ENCODE measurements at regions not wholly inside any gene's neighbourhood (a gene's known extent, or its start where the extent isn't known, plus 50 kb on each side); places are given as distances from the start of the nearest gene placed in this dataset.

DNA sequence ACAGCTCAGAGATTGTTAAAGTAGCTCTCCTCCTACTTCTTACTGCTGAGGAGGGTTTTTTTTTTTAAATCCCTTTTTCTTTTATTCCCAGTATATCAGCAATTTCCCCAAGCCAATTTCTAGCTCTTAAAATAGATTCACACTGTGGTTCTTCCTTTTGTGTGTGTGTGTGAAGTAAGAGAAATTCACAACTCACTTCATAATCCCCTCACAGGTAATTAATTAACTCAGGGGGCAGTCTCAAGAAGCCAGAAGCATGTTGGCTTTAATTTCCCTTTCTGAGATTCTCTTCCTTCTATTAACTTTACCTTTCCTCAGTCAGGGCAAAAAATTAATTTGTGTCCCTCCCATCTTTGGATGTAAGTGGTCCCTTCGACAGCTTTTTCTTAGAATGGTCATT lies 71.0 kb upstream of the HMHB1 start (continued):
- TF ChIP-seq, protein P1, sequence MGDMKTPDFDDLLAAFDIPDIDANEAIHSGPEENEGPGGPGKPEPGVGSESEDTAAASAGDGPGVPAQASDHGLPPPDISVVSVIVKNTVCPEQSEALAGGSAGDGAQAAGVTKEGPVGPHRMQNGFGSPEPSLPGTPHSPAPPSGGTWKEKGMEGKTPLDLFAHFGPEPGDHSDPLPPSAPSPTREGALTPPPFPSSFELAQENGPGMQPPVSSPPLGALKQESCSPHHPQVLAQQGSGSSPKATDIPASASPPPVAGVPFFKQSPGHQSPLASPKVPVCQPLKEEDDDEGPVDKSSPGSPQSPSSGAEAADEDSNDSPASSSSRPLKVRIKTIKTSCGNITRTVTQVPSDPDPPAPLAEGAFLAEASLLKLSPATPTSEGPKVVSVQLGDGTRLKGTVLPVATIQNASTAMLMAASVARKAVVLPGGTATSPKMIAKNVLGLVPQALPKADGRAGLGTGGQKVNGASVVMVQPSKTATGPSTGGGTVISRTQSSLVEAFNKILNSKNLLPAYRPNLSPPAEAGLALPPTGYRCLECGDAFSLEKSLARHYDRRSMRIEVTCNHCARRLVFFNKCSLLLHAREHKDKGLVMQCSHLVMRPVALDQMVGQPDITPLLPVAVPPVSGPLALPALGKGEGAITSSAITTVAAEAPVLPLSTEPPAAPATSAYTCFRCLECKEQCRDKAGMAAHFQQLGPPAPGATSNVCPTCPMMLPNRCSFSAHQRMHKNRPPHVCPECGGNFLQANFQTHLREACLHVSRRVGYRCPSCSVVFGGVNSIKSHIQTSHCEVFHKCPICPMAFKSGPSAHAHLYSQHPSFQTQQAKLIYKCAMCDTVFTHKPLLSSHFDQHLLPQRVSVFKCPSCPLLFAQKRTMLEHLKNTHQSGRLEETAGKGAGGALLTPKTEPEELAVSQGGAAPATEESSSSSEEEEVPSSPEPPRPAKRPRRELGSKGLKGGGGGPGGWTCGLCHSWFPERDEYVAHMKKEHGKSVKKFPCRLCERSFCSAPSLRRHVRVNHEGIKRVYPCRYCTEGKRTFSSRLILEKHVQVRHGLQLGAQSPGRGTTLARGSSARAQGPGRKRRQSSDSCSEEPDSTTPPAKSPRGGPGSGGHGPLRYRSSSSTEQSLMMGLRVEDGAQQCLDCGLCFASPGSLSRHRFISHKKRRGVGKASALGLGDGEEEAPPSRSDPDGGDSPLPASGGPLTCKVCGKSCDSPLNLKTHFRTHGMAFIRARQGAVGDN (CRISPR knock-in tag; IDR thresholded peaks at IDR 0.05) = no peak

DNA sequence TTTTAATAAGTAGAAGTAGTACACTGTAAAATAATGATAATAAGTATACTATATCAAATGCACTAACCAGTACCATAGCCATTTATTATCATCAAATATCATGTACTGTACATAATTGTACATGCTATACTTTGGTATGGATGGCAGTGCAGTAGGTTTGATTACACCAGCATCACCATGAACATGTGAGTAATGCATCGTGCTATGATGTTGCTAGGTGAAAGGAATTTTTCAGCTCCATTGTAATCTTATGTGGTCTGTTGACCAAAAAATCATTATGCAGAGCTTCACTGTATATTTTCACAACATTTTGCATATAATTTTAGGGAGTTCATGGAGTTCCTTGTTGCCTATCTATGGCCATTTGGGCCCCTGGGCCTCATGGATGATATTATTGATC lies 72.2 kb upstream of the HMHB1 start:
- WGBS (ENCODE audit: low lambda C conversion rate) = 82% methylated on average over 1 of the region's 1 CpG
- Histone ChIP-seq H3K4me2 (ENCODE audit: low read depth, low read length) (no peak overlapping the region), H3K4me3 (replicated peaks in 1 of 3; ENCODE audit: insufficient read depth in 1 of 3, low read depth in 2 of 3, low read length in 3 of 3) (no peak overlapping the region), H3K79me2 (ENCODE audit: insufficient read depth, low read length) (no peaks in the 10 kb centered on the region), H3K27me3 (ENCODE audit: control insufficient read depth in 1 of 2, insufficient read depth in 2 of 2, low read length in 2 of 2) (peaks cover 0 to 3% of the 10 kb centered on the region in 2 experiments; a peak in 1 of 5 replicates), H3K36me3 (replicated peaks in 1 of 2; ENCODE audit: control insufficient read depth in 1 of 2, insufficient read depth in 2 of 2, low read length in 2 of 2) (no peaks in the 10 kb centered on the region), H2AFZ (ENCODE audit: low read length) (no peak overlapping the region), H3K9me3 (ENCODE audit: low read length) (no peaks in the 10 kb centered on the region), H4K20me1 (ENCODE audit: insufficient read depth, low read length) (no peaks in the 10 kb centered on the region), H3K27ac (ENCODE audit: extremely low read length, insufficient read depth, low read length) (no peak overlapping the region), H3K4me1 (ENCODE audit: insufficient read depth, low read length) (no peaks in the 10 kb centered on the region), H3K9ac (ENCODE audit: insufficient read depth, low read depth, low read length) (no peak overlapping the region)
- CTCF ChIA-PET (ENCODE audit: low intra/inter-chr PET ratio, low total read pairs) = no interaction called here
- POLR2A ChIA-PET = no interaction called here
- in situ Hi-C loops (cut with HindIII; ENCODE audit: extremely low pct_ligation_motif_present, low pct_unique_long_range_greater_than_20kb) (no loop called here), intact Hi-C loops (cut with micrococcal nuclease; ENCODE audit: unreplicated experiment) (no loop called here)
- FAIRE-seq (no peak), DNase-seq (ENCODE audit: low spot score) (no peak), ATAC-seq (no peak)
- no TSS peak for BruUV-seq (replicated peaks)
- no peak for TF ChIP-seq ZSCAN21 (CRISPR knock-in tag; IDR thresholded peaks at IDR 0.05; ENCODE audit: borderline replicate concordance)
- no peak for TF ChIP-seq TP53 (CRISPR knock-in tag; conservative IDR thresholded peaks at IDR 0.05)
- TF ChIP-seq MED13 (CRISPR knock-in tag; IDR thresholded peaks at IDR 0.05) = no peak
- no peak for TF ChIP-seq ZSCAN30 (CRISPR knock-in tag; IDR thresholded peaks at IDR 0.05)
- no peak for TF ChIP-seq ZNF354B (CRISPR knock-in tag; IDR thresholded peaks at IDR 0.05)
- no peak for TF ChIP-seq PTBP1 (IDR thresholded peaks at IDR 0.05; ENCODE audit: low read depth, low read length, poor library complexity, severe bottlenecking)
- no peak for TF ChIP-seq ZNF777 (CRISPR knock-in tag; IDR thresholded peaks at IDR 0.05)
- no peak for TF ChIP-seq BRD4 (CRISPR knock-in tag; IDR thresholded peaks at IDR 0.05)
- TF ChIP-seq SRF (IDR thresholded peaks at IDR 0.05; ENCODE audit: low read depth, low read length) = no peak
- TF ChIP-seq ZNF512 (CRISPR knock-in tag; IDR thresholded peaks at IDR 0.05) = no peak
- TF ChIP-seq GLI4 (CRISPR knock-in tag; IDR thresholded peaks at IDR 0.05; ENCODE audit: borderline replicate concordance) = no peak
- no peak for TF ChIP-seq PRPF4 (IDR thresholded peaks at IDR 0.05; ENCODE audit: low read depth, low read length, poor library complexity, severe bottlenecking)
- no peak for TF ChIP-seq SMC3 (IDR thresholded peaks at IDR 0.05; ENCODE audit: low read length)
- TF ChIP-seq, protein P2, sequence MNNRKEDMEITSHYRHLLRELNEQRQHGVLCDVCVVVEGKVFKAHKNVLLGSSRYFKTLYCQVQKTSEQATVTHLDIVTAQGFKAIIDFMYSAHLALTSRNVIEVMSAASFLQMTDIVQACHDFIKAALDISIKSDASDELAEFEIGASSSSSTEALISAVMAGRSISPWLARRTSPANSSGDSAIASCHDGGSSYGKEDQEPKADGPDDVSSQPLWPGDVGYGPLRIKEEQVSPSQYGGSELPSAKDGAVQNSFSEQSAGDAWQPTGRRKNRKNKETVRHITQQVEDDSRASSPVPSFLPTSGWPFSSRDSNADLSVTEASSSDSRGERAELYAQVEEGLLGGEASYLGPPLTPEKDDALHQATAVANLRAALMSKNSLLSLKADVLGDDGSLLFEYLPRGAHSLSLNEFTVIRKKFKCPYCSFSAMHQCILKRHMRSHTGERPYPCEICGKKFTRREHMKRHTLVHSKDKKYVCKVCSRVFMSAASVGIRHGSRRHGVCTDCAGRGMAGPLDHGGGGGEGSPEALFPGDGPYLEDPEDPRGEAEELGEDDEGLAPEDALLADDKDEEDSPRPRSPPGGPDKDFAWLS (CRISPR knock-in tag; IDR thresholded peaks at IDR 0.05; ENCODE audit: borderline replicate concordance) = no peak
- no peak for TF ChIP-seq NR2F2 (IDR thresholded peaks at IDR 0.05; ENCODE audit: borderline replicate concordance, low read depth)
- no peak for TF ChIP-seq RBAK (CRISPR knock-in tag; IDR thresholded peaks at IDR 0.05)

Data from HepG2 (cell line).